Type B pancreatic cell (in vitro differentiated cells): ENCODE measurements at regions not wholly inside any gene's neighbourhood (a gene's known extent, or its start where the extent isn't known, plus 50 kb on each side); places are given as distances from the start of the nearest gene placed in this dataset.
"Not testable (repeated sequence)": the region's sequence is repeated elsewhere in the genome, so short reads cannot be mapped to it uniquely, and the experiment has no call there.

Experiments used
- DNase-seq: peaks from one replicate; pipeline ENCODE4 v3.0.0; 2021; ENCODE audit warnings: mixed read lengths; ENCODE audit not compliant: unreplicated experiment; ENCODE audit errors: extremely low spot score
- H3K27ac Mint-ChIP-seq: 2 replicates; pipeline ENCODE4 v1.8.0; 2021; ENCODE audit warnings: mild to moderate bottlenecking, mixed read lengths
- H3K27me3 Mint-ChIP-seq: 2 replicates; pipeline ENCODE4 v1.8.0; 2021; ENCODE audit warnings: mixed read lengths
- H3K36me3 Mint-ChIP-seq: 2 replicates; pipeline ENCODE4 v1.8.0; 2021; ENCODE audit warnings: mixed read lengths
- H3K4me1 Mint-ChIP-seq: one replicate; pipeline ENCODE4 v1.8.0; 2021; ENCODE audit warnings: mixed read lengths; ENCODE audit not compliant: unreplicated experiment
- H3K4me3 Mint-ChIP-seq: 2 replicates; pipeline ENCODE4 v1.8.0; 2021; ENCODE audit warnings: mild to moderate bottlenecking, mixed read lengths
- H3K9me3 Mint-ChIP-seq: 2 replicates; pipeline ENCODE4 v1.8.0; 2021; ENCODE audit warnings: mixed read lengths
- CTCF ChIP-seq: fragments of 200-600 bp; sonication (generic); conservative IDR thresholded peaks from 2 replicates; pipeline ENCODE4 v1.5.0; 2021; ENCODE audit warnings: antibody characterized with exemption, mild to moderate bottlenecking

GRCh38 chr18:64678048-64678447, 529.2 kb upstream of the LINC00305 start:
- no peak overlapping the region for H3K4me3 Mint-ChIP-seq
- no peaks in the 10 kb centered on the region for H3K27me3 Mint-ChIP-seq
- peaks cover 4% of the 10 kb centered on the region for H3K9me3 Mint-ChIP-seq
- H3K4me1 Mint-ChIP-seq, result no peaks in the 10 kb centered on the region
- DNase-seq, result no peak
- no peak overlapping the region for H3K27ac Mint-ChIP-seq
- no peaks in the 10 kb centered on the region for H3K36me3 Mint-ChIP-seq
- no peak for TF ChIP-seq CTCF

GRCh38 chr18:64674694-64675093, 525.8 kb upstream of the LINC00305 start:
- no peaks in the 10 kb centered on the region for H3K27me3 Mint-ChIP-seq
- TF ChIP-seq CTCF, result no peak
- no peak for DNase-seq
- no peak overlapping the region for H3K27ac Mint-ChIP-seq
- H3K9me3 Mint-ChIP-seq, result no peaks in the 10 kb centered on the region
- H3K4me3 Mint-ChIP-seq, result no peak overlapping the region
- H3K36me3 Mint-ChIP-seq, result no peaks in the 10 kb centered on the region
- no peaks in the 10 kb centered on the region for H3K4me1 Mint-ChIP-seq

- H3K36me3 Mint-ChIP-seq, DNase-seq, H3K4me3 Mint-ChIP-seq, H3K4me1 Mint-ChIP-seq, H3K27me3 Mint-ChIP-seq, H3K27ac Mint-ChIP-seq, H3K9me3 Mint-ChIP-seq: not testable (repeated sequence)
Measured at GRCh38 chr18:64671293-64671692, 522.4 kb upstream of the LINC00305 start.

- H3K27ac Mint-ChIP-seq, result no peak overlapping the region
- H3K27me3 Mint-ChIP-seq, result no peaks in the 10 kb centered on the region
- peaks cover 5% of the 10 kb centered on the region for H3K4me1 Mint-ChIP-seq
- no peaks in the 10 kb centered on the region for H3K36me3 Mint-ChIP-seq
- no peak overlapping the region for H3K4me3 Mint-ChIP-seq
- TF ChIP-seq CTCF, result no peak
- H3K9me3 Mint-ChIP-seq, result no peaks in the 10 kb centered on the region
- DNase-seq, result no peak
Measured at GRCh38 chr18:64668461-64668962, 519.6 kb upstream of the LINC00305 start.

GRCh38 chr18:64663086-64663485, 514.2 kb upstream of the LINC00305 start:
- TF ChIP-seq CTCF, result no peak
- Mint-ChIP-seq H3K4me3 (no peak overlapping the region), H3K4me1 (peaks cover 5% of the 10 kb centered on the region), H3K9me3 (peaks cover 5% of the 10 kb centered on the region), H3K36me3 (no peaks in the 10 kb centered on the region), H3K27ac (no peak overlapping the region), H3K27me3 (no peaks in the 10 kb centered on the region)
- DNase-seq, result no peak

GRCh38 chr18:64659196-64659595, 510.3 kb upstream of the LINC00305 start:
- no peak overlapping the region for H3K4me3 Mint-ChIP-seq
- peaks cover 5% of the 10 kb centered on the region for H3K9me3 Mint-ChIP-seq
- no peaks in the 10 kb centered on the region for H3K36me3 Mint-ChIP-seq
- H3K27me3 Mint-ChIP-seq, result no peaks in the 10 kb centered on the region
- TF ChIP-seq CTCF, result no peak
- no peak overlapping the region for H3K27ac Mint-ChIP-seq
- no peak for DNase-seq
- no peaks in the 10 kb centered on the region for H3K4me1 Mint-ChIP-seq
